HG03469 (cell line): ENCODE measurements at regions not wholly inside any gene's neighbourhood (a gene's known extent, or its start where the extent isn't known, plus 50 kb on each side); places are given as distances from the start of the nearest gene placed in this dataset.

Experiments used
- ATAC-seq: cut with Tn5 transposase; IDR thresholded peaks from one replicate; pipeline ENCODE4 v1.9.1; 2021; ENCODE audit warnings: mild to moderate bottlenecking, moderate library complexity, moderate number of reproducible peaks; ENCODE audit not compliant: unreplicated experiment

- no peak for ATAC-seq
Measured at GRCh38 chr3:127132876-127133275, 60.1 kb upstream of the PRR23E start.

- no peak for ATAC-seq
Measured at GRCh38 chr3:127133971-127134370, 59.0 kb upstream of the PRR23E start.

GRCh38 chr3:127134466-127134865, 58.5 kb upstream of the PRR23E start:
- no peak for ATAC-seq

- ATAC-seq: no peak
Measured at GRCh38 chr3:127134887-127135240, 58.1 kb upstream of the PRR23E start.

DNA sequence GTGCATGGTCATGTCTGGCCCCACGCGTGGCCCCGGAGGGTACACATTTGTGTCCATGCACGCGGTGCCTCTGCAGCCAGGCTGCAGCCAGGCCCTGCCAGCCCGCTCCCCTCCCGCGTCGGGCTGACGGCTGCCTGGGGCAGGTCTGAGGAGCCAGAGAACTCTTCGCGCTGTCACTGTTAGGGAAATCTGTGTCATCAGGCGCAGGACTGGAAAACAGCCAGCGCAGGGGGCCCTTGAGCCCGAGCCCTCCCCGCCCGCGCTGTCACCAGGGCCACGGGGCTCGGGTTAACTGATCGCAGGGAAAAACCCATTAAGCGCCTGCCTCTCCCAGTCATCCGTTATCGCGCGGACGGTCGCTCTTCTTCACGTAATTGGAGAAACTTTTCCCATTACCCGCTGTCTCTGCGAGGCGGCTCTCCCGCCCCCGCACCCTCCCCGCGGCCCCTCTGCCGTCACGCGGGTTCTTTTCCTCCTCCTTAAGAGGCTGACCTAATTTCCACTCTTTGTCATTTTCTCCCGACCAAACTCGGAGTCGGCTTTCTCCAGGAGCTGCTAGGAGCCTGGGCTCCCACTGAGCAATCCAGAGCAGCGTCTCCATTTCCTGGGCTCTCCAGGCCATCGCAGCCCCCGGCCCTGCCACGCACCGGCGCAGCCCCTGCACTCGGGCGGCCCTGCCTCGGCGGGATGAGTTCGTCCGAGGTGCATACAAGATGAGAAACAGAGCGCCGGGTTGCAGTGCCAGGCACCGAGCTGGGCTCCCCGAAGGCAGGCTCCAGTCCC, 57.5 kb upstream of the PRR23E start:
- no peak for ATAC-seq

DNA sequence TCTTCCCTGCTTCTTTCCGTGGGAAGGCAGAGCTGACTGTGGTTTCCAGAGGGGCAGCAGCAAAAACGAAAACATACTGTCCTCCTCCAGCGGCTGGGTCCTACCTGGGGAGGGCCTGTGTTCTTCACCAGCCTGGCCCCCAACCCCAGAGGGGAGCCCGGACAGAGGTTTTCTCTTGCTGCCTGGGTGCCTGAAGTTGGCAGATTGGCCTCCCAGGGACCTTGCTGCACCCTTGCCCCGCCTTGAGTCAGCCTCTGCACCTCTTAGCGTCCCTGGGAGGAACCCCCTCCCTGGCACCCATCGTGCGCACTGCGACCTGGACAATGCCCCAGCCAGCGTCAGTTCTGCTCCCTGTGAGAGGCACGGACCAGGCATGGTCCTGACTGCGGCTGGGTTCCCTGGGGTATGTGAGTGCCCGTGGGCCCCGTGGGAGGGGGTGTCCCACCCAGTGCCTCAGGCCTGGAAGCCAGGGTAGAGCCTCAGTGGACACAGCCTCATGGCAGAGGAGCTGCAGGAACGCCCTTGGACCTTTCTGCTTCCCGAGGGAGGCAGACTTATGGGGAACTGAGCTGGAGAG, 56.8 kb upstream of the PRR23E start:
- no peak for ATAC-seq

GRCh38 chr3:127136706-127137105, 56.2 kb upstream of the PRR23E start:
- ATAC-seq: no peak

DNA sequence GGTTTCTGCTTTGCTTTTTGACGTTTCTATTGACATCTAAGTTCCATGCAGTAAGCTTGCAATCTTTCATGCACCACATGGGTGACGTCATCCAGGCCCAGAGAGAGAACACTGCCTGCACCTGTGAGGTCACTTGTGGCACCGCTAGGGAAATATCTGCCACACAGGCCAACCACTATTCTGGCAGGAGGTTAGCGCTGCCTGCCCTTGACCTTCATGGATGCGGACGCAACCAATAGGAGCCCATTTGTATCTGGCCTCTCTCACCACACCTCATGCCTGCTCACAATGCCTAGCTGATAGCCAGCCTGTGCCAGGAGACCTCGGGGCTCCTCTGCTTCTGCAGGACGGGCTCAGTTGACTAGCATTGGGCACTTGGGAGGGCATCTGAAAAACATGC, 55.8 kb upstream of the PRR23E start:
- no peak for ATAC-seq

DNA sequence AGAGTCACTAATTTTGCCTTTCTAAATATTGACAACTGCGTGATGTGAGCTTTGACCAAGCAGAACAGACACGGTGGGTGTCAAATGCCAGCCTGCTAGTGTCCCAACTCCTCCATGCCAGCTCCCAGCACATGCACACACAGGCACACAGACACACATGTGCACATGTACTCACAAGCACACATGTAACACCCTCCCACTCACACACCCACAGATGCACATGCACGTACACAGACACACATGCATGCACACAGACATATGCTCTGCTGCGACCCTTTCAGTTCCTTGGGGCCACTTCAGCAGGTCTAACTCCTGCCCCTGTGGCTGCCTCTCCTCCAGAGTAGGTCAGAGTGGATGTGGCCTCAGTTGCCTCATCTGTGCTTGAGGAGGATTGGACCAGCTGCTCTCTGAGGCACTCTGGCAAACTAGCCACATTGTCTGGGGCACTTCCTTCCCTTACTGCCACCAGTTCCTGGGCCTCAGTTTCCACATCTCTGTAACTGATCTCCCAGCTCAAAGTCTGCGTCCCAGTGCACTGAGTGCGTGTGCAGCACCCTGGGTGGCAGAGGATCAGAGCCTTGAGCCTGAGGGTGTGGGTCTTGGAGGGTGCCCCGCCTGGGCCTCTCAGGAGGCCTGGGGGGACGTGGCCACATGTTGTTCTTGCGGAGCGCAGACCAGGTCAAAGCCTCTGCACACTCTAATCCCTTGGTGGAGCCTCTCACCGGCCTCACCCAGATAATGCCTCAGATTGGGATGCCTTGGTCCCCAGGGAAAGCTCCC, 55.0 kb upstream of the PRR23E start:
- ATAC-seq: no peak

- ATAC-seq: no peak
Measured at GRCh38 chr3:127139601-127140500, 53.1 kb upstream of the PRR23E start.

GRCh38 chr3:127140501-127141460, 52.1 kb upstream of the PRR23E start:
- ATAC-seq: no peak

GRCh38 chr3:127141921-127142730, 50.8 kb upstream of the PRR23E start:
- ATAC-seq: no peak
